LoVo (cell line): ENCODE measurements at regions not wholly inside any gene's neighbourhood (a gene's known extent, or its start where the extent isn't known, plus 50 kb on each side); places are given as distances from the start of the nearest gene placed in this dataset.
"Not testable (repeated sequence)": the region's sequence is repeated elsewhere in the genome, so short reads cannot be mapped to it uniquely, and the experiment has no call there.

ENCODE experiments used
- DNase-seq: peaks from one replicate; pipeline ENCODE4 v3.0.0-alpha.2; 2016; ENCODE audit warnings: low spot score

- DNase-seq = no peak
Measured at GRCh38 chr7:10471280-10472058, 502.2 kb upstream of the PHF14 start.

DNA sequence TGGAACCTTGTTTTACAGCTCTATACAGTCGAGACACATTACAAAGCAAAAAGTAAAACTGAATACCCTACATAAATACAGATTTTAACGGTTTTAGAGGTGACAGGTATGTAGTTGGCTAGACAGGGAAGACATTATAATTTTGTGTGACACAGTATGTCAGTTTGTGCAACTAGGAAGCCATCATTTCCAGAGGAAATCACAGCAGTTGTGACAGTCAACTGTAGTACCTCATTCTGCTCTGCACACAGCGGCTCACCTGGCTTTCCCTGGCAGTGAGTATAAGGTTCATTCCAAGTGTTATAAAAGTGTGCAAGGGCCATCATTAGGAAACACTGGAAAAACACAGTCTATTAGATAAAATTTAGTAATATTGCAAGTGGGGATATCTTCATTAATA lies 501.6 kb upstream of the PHF14 start:
- DNase-seq = no peak

DNA sequence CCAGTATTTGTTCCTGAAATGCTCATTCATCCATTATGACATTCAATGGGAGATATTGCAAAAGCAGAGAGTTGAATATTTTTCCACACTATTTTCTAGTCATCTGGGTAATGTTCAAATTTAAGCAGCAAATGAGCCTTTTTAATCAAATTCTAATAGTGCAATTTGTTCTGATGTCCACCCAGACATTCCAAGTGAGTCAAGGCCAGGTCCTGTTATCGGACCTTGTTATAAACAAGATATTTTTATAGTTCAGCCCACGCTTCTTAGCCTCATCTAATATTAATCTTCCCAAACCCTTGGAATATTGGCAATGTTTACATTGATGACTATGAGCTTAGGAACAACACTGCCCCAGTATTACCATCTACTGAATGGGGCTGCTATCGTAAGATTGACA lies 500.1 kb upstream of the PHF14 start:
- no peak for DNase-seq

- no peak for DNase-seq
Measured at GRCh38 chr7:10474048-10474447, 499.6 kb upstream of the PHF14 start.

GRCh38 chr7:10475940-10476641 lies 497.6 kb upstream of the PHF14 start:
- no peak for DNase-seq

DNA sequence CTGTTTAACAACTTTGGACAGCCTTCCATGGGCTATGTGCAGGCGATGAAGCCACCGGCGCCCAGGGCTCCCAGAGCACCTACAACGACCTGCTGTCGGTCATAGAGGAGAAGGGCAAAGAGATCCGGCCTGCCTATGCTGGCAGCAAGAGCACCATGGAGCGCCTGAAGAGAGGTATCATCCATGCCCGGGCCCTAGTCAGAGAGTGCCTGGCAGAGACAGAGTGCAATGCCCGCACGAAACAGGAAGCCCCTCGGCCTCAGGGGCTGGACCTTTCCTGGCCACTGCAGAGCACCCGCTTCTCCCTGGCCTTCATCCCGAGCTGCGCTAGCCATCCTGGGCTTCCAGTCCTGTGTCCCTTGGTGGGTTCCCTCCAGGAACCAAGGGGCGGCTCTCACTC lies 497.0 kb upstream of the PHF14 start:
- no peak for DNase-seq

GRCh38 chr7:10483671-10484070 lies 490.0 kb upstream of the PHF14 start:
- no peak for DNase-seq

DNA sequence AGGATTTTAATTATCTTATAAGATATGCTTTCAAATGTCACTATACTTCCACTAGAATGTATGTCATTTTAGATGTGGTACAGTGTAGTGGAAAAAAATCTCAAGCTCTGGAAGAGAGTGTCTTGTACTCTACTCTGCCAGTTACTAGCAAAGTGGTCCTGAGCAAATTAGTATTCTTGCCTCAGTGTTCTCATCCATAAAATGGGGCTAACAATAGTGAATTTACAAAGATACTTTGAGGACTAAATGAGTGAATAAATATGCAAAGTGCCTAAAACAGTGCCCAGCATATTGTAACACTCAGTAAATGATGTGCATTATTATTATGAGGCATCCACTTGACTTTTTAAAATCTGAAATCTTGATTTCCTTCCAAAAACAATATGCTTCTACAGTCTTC lies 488.9 kb upstream of the PHF14 start:
- DNase-seq = no peak

GRCh38 chr7:10501206-10501884 lies 472.3 kb upstream of the PHF14 start:
- DNase-seq = not testable (repeated sequence)

GRCh38 chr7:10507032-10507431 lies 466.6 kb upstream of the PHF14 start:
- no peak for DNase-seq

GRCh38 chr7:10521306-10521705 lies 452.4 kb upstream of the PHF14 start:
- DNase-seq = no peak

DNA sequence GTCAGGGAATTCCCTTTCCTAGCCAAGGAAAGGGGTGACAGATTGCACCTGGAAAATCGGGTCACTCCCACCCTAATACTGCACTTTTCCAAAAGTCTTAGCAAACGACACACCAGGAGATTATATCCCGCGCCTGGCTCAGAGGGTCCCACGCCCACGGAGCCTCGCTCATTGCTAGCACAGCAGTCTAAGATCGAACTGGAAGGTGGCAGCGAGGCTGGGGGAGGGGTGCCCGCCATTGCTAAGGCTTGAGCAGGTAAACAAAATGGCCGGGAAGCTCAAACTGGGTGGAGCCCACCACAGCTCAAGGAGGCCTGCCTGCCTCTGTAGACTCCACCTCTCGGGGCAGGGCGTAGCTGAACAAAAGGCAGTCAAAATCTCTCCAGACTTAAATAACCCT lies 440.2 kb upstream of the PHF14 start:
- DNase-seq = not testable (repeated sequence)

- no peak for DNase-seq
Measured at GRCh38 chr7:10536561-10536960, 437.1 kb upstream of the PHF14 start.

- DNase-seq = no peak
Measured at GRCh38 chr7:10537764-10538163, 435.9 kb upstream of the PHF14 start.

DNA sequence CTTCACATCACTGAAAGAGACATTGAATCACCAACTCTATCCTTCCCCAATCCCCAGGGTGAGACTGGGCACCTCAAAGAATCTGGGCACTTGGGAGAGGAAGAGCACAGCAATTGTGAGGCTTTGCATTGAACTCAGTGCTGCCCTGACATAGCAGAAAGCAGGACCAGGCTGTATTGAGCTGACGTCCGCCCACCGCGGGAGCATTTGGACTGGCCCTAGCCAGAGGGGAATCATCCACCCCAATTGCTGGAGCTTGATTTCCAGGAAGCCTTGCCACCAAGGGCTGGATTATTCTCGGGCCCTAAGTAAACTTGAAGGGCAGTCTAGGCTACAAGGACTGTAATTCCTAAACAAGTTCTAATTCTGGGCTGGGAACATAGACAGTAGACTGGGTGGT lies 416.3 kb upstream of the PHF14 start:
- no peak for DNase-seq

DNA sequence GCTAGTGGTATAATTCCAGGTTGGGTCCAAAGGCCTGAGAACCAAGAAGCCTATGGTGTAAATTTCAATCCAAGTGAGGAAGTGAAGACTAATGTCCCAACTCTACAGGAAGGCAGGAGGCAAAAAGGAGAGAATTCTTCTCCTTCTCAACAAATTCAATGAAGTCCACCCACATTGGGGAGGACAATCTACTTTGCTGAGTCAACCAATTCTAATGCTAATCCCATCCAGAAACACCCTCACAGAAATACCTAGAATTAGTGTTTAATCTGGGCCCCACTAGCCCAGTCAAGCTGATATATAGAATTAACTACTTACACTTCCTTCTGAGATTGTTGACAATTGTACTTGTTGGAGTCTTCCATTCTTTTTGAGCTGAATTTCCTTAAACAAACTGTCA lies 413.2 kb upstream of the PHF14 start:
- no peak for DNase-seq

- DNase-seq = no peak
Measured at GRCh38 chr7:10568891-10569290, 404.8 kb upstream of the PHF14 start.

DNA sequence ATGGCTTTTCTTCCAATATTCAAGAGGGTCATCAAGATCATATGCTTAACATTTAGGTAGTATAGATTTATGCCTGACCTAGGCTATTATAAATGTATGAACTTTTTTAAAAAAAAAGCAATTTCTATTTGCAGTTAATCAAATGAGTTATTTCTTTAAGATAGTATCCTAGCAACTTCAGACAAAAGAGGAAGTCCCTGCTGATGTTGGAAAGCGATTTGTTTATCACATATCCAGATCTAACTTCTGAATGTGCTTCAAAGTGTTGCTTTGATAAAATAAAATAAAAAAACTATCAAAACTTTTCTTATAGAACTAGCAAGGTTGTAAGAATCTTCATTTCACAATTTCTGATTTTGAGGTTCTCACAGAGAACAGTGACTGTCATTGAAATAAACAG lies 401.9 kb upstream of the PHF14 start:
- DNase-seq = no peak

DNA sequence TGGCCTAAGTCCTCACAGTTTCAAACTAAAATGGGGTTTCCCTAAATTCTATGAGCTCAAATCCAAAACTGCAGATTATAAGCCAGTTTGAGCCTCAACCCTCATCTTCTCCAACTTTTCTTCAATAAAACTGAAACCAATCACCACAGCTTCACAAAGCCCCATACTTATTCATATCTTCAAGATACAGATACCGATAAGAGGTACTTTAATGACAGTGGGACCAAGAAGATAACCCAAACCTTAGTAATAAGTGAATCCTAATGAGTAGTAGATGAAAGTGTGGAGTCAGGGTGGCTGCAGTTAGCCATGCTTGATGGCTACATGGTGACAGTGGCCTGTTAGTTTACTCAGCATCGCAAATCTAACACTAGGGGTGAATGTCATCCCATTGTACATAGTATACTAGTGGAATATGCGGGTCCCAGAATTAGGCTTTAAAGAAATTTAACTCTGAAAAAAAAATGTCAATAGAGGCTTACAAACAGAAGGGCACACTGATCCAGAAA lies 395.8 kb upstream of the PHF14 start:
- no peak for DNase-seq

DNA sequence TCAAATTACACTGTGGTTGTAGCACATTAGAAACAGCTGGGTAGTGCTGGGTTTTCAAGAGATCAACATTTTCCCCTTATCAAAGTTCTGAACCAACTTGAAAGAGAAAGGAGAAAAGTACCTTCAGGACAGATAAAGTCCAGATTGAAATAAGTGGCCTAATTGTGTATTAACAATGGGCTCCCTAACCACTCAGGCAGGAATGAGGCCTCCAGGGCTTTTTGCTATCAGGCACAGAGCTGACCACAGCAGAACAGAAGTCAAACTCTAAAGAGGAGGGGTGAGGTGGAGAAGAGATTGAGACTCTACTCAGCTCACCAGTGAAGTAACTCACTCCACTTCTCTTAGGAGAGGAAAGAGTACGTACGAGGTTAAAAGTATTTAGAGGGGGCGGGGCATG lies 394.1 kb upstream of the PHF14 start:
- no peak for DNase-seq

- DNase-seq = no peak
Measured at GRCh38 chr7:10584886-10585285, 388.8 kb upstream of the PHF14 start.

DNA sequence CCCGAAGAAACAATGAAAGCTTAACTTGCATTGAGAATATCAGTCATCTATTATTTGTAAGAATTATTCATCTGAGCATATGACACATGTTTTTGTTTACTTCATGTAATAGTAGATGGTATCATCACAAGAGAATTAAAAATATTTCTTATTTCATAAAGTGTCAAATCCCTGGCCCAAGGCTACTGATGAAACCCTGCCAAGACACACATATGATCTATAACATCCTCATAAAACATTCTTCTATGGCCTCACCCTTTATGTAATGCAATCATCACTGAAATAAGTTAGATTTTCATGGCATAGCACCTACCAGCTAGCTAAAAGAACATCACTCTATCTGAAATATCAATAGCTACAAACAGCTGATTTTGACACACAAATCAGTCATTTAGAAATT lies 385.6 kb upstream of the PHF14 start:
- DNase-seq = no peak

DNA sequence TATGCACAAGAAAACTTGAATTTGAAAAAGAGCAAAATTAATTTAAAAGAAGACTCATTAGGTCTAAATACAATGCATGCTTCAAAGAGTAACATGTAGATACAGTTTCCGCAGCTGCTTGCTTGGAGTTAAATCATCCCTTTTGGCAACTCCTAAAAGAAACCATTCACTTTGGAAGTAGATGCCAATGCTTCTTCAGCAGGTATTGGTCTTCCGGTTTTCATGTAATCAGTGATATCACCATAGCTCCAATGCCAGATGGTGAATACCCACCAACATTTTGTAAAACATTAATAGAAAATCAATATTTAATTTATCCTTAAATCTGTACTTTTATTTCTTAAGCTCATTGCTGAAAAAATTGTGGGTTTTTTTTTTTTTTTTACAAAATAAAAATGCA lies 381.1 kb upstream of the PHF14 start:
- DNase-seq = no peak
